Tibial nerve (tissue), 4 donors: ENCODE measurements at regions not wholly inside any gene's neighbourhood (a gene's known extent, or its start where the extent isn't known, plus 50 kb on each side); places are given as distances from the start of the nearest gene placed in this dataset.

ENCODE experiments used
- DNase-seq, 2 donors: peaks; one replicate each; pipeline ENCODE4 v3.0.0-alpha.2; 2019; ENCODE audit warnings: low spot score in 2 of 2
- H3K27ac ChIP-seq, 4 donors: fragments of 200-600 bp; sonication (generic) in 3 of 4; one replicate each; pipeline ENCODE4 v1.5.1; 2017 to 2019; ENCODE audit warnings: mild to moderate bottlenecking in 1 of 4
- H3K27me3 ChIP-seq, 2 donors: fragments of 200-600 bp; sonication (generic) in 1 of 2; one replicate each; pipeline versions ENCODE4 v1.5.1 to v1.6.0; 2017 to 2019
- H3K36me3 ChIP-seq, 3 donors: fragments of 200-600 bp; sonication (generic); one replicate each; pipeline ENCODE4 v1.5.1; 2018 to 2019
- H3K4me1 ChIP-seq, 4 donors: fragments of 200-600 bp; sonication (generic) in 3 of 4; one replicate each; pipeline ENCODE4 v1.5.1; 2017 to 2019
- H3K4me3 ChIP-seq, 4 donors: fragments of 200-600 bp; sonication (generic) in 3 of 4; one replicate each; pipeline ENCODE4 v1.5.1; 2017 to 2019; ENCODE audit warnings: mild to moderate bottlenecking in 1 of 4, moderate library complexity in 1 of 4
- H3K9me3 ChIP-seq, 4 donors: fragments of 200-600 bp; sonication (generic) in 3 of 4; one replicate each; pipeline ENCODE4 v1.5.1; 2017 to 2019
- EP300 ChIP-seq, 2 donors: sonication (generic); formaldehyde crosslinking; IDR thresholded peaks; one replicate each; pipeline ENCODE4 v1.6.1; 2017; ENCODE audit warnings: antibody characterized with exemption in 2 of 2, mild to moderate bottlenecking in 1 of 2
- POLR2A ChIP-seq, 2 donors: fragments of 450-650 bp; IDR thresholded peaks; one replicate each; pipeline ENCODE4 v1.6.1; 2017; ENCODE audit warnings: antibody characterized with exemption in 2 of 2, mild to moderate bottlenecking in 2 of 2, moderate library complexity in 2 of 2
- WGBS, 2 donors: methylation state at CpG; one replicate each; pipeline ENCODE4 v1.1.5; 2018; 5-methylcytosine and 5-hydroxymethylcytosine counted together
- TF ChIP-seq, protein P1 (sequence below), 5 experiments: fragments of 200-600 bp in 3 of 5; fragments of 450-650 bp in 2 of 5; sonication (generic) in 3 of 5; IDR thresholded peaks; one replicate each; pipeline ENCODE4 v1.5.1; 2016 to 2019; ENCODE audit warnings: antibody characterized with exemption in 5 of 5, mild to moderate bottlenecking in 3 of 5, moderate library complexity in 2 of 5

DNA sequence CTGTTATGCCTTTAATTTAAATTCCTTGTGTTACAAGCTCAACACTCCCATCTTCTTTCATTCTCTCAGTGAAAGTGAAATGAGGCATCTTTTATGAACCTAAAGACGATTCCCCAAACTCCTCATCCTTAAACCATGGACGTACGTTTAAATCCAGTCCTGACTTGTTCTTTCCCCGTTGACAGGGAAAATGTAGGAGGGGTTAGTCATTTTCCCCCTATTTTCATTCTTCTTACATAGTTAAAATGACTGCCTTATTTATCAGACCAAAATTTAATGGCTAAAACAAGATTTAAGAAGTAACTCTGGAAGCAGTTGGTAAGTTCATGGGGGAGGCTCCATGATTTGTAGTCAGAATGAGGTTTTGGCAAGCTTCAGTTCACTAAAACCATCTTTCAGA is 134.9 kb downstream of the KCNA5 start:
- no peak for TF ChIP-seq POLR2A (IDR thresholded peaks at IDR 0.05)
- TF ChIP-seq EP300 (IDR thresholded peaks at IDR 0.05) = no peak
- Histone ChIP-seq H3K27ac (no peak overlapping the region), H3K27me3 (no peaks in the 10 kb centered on the region), H3K4me1 (no peaks in the 10 kb centered on the region), H3K36me3 (no peaks in the 10 kb centered on the region), H3K9me3 (no peaks in the 10 kb centered on the region), H3K4me3 (no peak overlapping the region)
- no peak for DNase-seq
- WGBS, 2 donors = 80 to 86% methylated on average over 4 of the region's 4 CpGs

DNA sequence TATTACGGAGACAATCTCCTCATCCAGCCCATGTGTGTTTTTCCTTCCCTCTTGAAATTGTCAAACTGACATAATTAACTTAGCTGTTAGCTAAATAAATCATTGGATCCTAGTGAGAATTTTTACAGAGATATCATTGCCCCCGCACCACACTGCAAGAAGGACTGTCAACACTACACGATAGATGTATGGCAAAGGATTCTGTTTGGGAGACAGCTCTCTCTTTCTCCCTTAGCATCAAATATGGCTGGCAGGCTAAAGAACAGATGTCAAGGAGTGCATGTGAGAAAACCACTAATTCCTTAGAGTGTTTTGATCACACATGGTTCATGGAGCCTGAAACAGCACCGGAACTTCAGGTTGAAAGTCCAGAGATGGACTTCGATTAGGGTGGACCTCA is 136.8 kb downstream of the KCNA5 start:
- H3K4me3 ChIP-seq = no peak overlapping the region
- no peaks in the 10 kb centered on the region for H3K27me3 ChIP-seq
- WGBS, 2 donors = 87 to 93% methylated on average over 5 of the region's 5 CpGs
- H3K36me3 ChIP-seq = no peaks in the 10 kb centered on the region
- no peaks in the 10 kb centered on the region for H3K9me3 ChIP-seq
- TF ChIP-seq, protein P1, sequence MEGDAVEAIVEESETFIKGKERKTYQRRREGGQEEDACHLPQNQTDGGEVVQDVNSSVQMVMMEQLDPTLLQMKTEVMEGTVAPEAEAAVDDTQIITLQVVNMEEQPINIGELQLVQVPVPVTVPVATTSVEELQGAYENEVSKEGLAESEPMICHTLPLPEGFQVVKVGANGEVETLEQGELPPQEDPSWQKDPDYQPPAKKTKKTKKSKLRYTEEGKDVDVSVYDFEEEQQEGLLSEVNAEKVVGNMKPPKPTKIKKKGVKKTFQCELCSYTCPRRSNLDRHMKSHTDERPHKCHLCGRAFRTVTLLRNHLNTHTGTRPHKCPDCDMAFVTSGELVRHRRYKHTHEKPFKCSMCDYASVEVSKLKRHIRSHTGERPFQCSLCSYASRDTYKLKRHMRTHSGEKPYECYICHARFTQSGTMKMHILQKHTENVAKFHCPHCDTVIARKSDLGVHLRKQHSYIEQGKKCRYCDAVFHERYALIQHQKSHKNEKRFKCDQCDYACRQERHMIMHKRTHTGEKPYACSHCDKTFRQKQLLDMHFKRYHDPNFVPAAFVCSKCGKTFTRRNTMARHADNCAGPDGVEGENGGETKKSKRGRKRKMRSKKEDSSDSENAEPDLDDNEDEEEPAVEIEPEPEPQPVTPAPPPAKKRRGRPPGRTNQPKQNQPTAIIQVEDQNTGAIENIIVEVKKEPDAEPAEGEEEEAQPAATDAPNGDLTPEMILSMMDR (IDR thresholded peaks at IDR 0.05) = no peak
- TF ChIP-seq EP300 (IDR thresholded peaks at IDR 0.05) (no peak), POLR2A (IDR thresholded peaks at IDR 0.05) (no peak)
- DNase-seq = no peak
- no peak overlapping the region for H3K27ac ChIP-seq
- H3K4me1 ChIP-seq = no peaks in the 10 kb centered on the region

DNA sequence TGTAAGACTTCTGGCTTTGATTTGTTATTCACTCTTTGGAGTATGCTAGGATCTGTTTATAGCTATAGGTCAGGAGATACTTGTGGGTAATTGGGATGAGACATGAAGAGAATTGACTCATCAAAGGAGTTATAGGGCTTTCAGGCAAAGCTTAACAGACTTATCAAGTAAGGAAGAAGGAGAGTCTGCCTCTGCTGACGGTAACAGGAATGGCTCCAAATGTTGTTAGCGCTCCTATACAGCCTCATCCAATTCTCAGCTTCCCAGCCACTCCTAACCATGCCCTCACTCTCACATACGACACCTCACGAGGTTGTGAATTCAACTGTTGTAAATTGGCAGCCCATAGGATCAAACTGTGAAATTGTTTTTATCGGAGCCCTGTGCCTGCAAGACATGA is 140.5 kb downstream of the KCNA5 start:
- H3K4me1 ChIP-seq = peaks cover 0 to 3% (median 0%) of the 10 kb centered on the region in 4 donors
- WGBS, 2 donors = 79 to 81% methylated on average over 5 of the region's 5 CpGs
- no peak overlapping the region for H3K4me3 ChIP-seq
- no peak overlapping the region for H3K27ac ChIP-seq
- DNase-seq = no peak
- H3K36me3 ChIP-seq = no peaks in the 10 kb centered on the region
- H3K9me3 ChIP-seq = no peaks in the 10 kb centered on the region
- no peak for TF ChIP-seq POLR2A (IDR thresholded peaks at IDR 0.05)
- no peak for TF ChIP-seq EP300 (IDR thresholded peaks at IDR 0.05)
- TF ChIP-seq, protein P1 (IDR thresholded peaks at IDR 0.05) = no peak
- no peaks in the 10 kb centered on the region for H3K27me3 ChIP-seq

DNA sequence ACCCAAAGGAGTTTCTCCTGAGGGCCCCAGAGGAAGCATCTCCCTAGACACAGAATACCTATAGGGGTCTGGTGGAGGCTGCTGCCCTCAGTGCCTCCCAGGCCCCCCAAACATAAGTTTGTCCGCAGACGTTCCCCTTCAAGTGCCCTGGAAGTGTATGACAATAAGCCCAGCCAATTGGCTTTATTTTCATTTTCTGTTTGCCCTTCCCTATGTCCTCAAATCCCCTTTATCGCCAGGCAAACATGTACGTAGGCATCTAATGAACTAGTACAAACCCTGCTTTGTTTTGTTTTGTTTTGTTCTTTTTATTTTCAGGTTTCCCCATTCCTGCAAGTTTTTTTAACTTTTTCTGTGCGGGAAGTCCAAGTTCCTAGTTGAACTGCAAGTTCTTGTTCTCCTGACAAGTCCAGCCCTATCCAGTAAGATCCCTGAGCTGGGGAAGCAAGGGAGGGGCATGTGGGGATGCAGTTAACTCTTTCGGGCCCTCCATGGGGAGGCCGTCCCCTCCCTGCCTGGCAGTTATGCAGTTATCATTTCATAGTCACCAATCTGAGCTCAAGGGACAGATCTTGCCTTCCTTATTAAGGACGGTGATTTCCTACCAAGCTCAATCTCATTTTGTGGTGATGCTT is 141.9 kb downstream of the KCNA5 start:
- H3K9me3 ChIP-seq = no peaks in the 10 kb centered on the region
- peak overlapping the region in 1 of 4 donors; percentile 25 for H3K27ac ChIP-seq
- 31 to 33% methylated on average over 8 of the region's 8 CpGs for WGBS, 2 donors
- DNase-seq = no peak
- no peaks in the 10 kb centered on the region for H3K27me3 ChIP-seq
- peak overlapping the region in 2 of 4 donors; percentile 17 to 19 for H3K4me3 ChIP-seq
- TF ChIP-seq, protein P1 (IDR thresholded peaks at IDR 0.05) = no peak
- TF ChIP-seq POLR2A (IDR thresholded peaks at IDR 0.05) (no peak), EP300 (IDR thresholded peaks at IDR 0.05) (no peak)
- peaks cover 0 to 3% (median 0%) of the 10 kb centered on the region in 4 donors for H3K4me1 ChIP-seq
- H3K36me3 ChIP-seq = no peaks in the 10 kb centered on the region

DNA sequence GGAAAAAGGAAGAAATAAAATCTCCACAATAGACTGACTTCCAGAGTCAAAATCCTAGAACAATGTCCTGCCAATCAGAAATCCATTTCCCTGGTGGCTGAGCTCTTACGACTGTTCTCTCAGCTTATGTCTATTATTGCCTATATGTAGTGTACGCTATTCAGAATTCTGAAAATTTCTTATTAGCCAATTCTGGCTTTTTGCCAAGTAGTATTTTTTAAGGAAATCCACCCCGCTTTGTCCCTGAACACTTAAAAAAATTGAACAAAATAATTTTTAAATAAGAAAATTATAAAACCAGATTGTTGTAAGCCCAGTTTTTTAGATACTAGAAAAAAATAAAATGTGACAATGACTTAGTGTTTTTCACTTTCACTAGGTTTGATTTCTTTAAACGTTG is 143.0 kb downstream of the KCNA5 start:
- H3K9me3 ChIP-seq = no peaks in the 10 kb centered on the region
- peaks cover 0 to 3% (median 0%) of the 10 kb centered on the region in 4 donors for H3K4me1 ChIP-seq
- DNase-seq = no peak
- no peaks in the 10 kb centered on the region for H3K27me3 ChIP-seq
- H3K36me3 ChIP-seq = no peaks in the 10 kb centered on the region
- TF ChIP-seq EP300 (IDR thresholded peaks at IDR 0.05) (no peak), POLR2A (IDR thresholded peaks at IDR 0.05) (no peak)
- TF ChIP-seq, protein P1 (IDR thresholded peaks at IDR 0.05) = no peak
- no peak overlapping the region for H3K27ac ChIP-seq
- 48 to 55% methylated on average over 4 of the region's 4 CpGs for whole genome bisulfite sequencing, 2 donors
- H3K4me3 ChIP-seq = no peak overlapping the region
